HUES6 (cell line): ENCODE measurements at regions not wholly inside any gene's neighbourhood (a gene's known extent, or its start where the extent isn't known, plus 50 kb on each side); places are given as distances from the start of the nearest gene placed in this dataset.

Experiments
- H3K27ac ChIP-seq: 2 replicates; pipeline ENCODE4 v1.7.0; 2013; ENCODE audit warnings: low read depth, mild to moderate bottlenecking, low read length, inconsistent platforms
- H3K27me3 ChIP-seq: 2 replicates; pipeline ENCODE4 v1.6.1; 2013; ENCODE audit warnings: low read length; ENCODE audit not compliant: control insufficient read depth, insufficient read depth
- H3K36me3 ChIP-seq: 2 replicates; pipeline ENCODE4 v1.6.1; 2013; ENCODE audit warnings: low read length; ENCODE audit not compliant: control insufficient read depth, insufficient read depth
- H3K4me1 ChIP-seq: 2 replicates; pipeline ENCODE4 v1.6.1; 2013; ENCODE audit warnings: low read length; ENCODE audit not compliant: control insufficient read depth, insufficient read depth
- H3K4me3 ChIP-seq: 2 replicates; pipeline ENCODE4 v1.5.1; 2013; ENCODE audit warnings: low read depth, low read length
- H3K9ac ChIP-seq: one replicate; pipeline ENCODE4 v1.6.1; 2013; ENCODE audit warnings: mild to moderate bottlenecking, low read length
- H3K9me3 ChIP-seq: 2 replicates; pipeline ENCODE4 v1.6.1; 2013; ENCODE audit warnings: low read depth, low read length; ENCODE audit not compliant: control insufficient read depth, insufficient read depth

- Histone ChIP-seq H3K27me3 (no peaks in the 10 kb centered on the region), H3K36me3 (no peaks in the 10 kb centered on the region), H3K27ac (no peak overlapping the region), H3K4me3 (no peak overlapping the region), H3K9ac (no peak overlapping the region), H3K4me1 (no peaks in the 10 kb centered on the region), H3K9me3 (no peaks in the 10 kb centered on the region)
Measured at GRCh38 chr9:13728917-13729811, 449.7 kb upstream of the MPDZ start.

DNA sequence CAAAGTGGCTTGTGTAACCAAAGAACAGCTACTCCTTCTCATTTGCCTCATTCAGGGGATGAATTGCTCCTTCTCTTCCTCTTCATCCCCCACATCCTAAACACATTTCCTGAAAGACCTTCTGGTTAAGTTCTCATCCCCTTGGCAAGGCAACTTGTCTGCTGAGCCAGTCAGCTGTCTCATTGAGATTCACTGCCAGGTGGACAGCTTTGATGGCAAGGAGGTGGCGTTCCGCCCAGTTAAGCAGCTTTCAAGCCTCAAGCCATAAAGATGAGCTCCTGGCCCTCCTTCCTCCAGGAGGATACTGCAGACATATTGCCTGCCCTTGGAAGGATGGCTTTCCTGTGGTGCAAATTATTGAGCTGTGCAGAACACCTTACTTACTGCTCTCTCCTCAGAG is 448.6 kb upstream of the MPDZ start:
- H3K9ac ChIP-seq, result no peak overlapping the region
- no peaks in the 10 kb centered on the region for H3K4me1 ChIP-seq
- no peaks in the 10 kb centered on the region for H3K27me3 ChIP-seq
- no peaks in the 10 kb centered on the region for H3K36me3 ChIP-seq
- H3K27ac ChIP-seq, result no peak overlapping the region
- no peak overlapping the region for H3K4me3 ChIP-seq
- no peaks in the 10 kb centered on the region for H3K9me3 ChIP-seq

DNA sequence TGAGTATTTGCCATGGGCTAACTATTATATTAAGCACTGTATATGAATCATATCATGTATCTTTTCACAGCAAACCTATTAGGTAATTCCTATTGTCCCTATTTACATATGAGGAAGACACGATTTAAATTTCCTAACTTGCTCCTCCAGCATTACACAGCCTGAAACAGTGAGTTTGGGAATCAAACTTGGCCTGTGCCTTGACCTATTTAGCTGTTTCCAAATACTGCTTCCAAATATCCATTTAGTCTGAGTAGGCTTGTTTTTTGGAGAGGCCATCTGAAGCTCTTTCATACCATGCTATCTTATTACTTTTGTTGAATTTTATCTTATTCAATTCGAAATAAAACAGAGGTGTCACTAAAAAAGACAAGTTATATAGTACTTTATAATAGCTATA is 447.3 kb upstream of the MPDZ start:
- Histone ChIP-seq H3K9me3 (no peaks in the 10 kb centered on the region), H3K27ac (no peak overlapping the region), H3K27me3 (no peaks in the 10 kb centered on the region), H3K4me1 (no peaks in the 10 kb centered on the region), H3K36me3 (no peaks in the 10 kb centered on the region), H3K4me3 (no peak overlapping the region), H3K9ac (no peak overlapping the region)

DNA sequence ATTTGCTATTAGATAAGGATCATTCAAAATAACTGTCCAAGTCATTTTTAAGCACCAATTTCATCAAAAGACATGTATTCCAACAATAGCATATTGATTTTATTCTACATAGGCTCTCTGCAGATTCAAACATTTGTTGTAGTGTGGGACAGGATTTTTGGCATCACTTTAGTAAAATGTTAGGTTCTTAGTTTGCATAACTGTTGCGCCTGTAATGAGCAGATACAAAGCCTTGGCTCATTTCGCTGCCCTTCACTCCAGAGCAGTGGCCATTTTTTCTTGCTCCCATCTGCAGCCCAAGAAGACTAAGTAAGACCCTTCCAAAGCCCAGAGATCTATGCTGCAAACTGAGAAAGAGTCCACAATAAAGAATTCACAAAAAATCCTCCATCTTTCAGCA is 446.0 kb upstream of the MPDZ start:
- Histone ChIP-seq H3K27ac (no peak overlapping the region), H3K4me1 (no peaks in the 10 kb centered on the region), H3K27me3 (no peaks in the 10 kb centered on the region), H3K4me3 (no peak overlapping the region), H3K36me3 (no peaks in the 10 kb centered on the region), H3K9me3 (no peaks in the 10 kb centered on the region), H3K9ac (no peak overlapping the region)

GRCh38 chr9:13721481-13722235 is 442.2 kb upstream of the MPDZ start:
- H3K4me3 ChIP-seq, result no peak overlapping the region
- no peaks in the 10 kb centered on the region for H3K9me3 ChIP-seq
- H3K4me1 ChIP-seq, result peaks cover 17% of the 10 kb centered on the region
- H3K27me3 ChIP-seq, result no peaks in the 10 kb centered on the region
- H3K36me3 ChIP-seq, result no peaks in the 10 kb centered on the region
- no peak overlapping the region for H3K27ac ChIP-seq
- no peak overlapping the region for H3K9ac ChIP-seq

GRCh38 chr9:13719981-13720676 is 440.6 kb upstream of the MPDZ start:
- no peaks in the 10 kb centered on the region for H3K36me3 ChIP-seq
- H3K4me3 ChIP-seq, result no peak overlapping the region
- no peak overlapping the region for H3K27ac ChIP-seq
- no peaks in the 10 kb centered on the region for H3K27me3 ChIP-seq
- H3K9me3 ChIP-seq, result no peaks in the 10 kb centered on the region
- H3K4me1 ChIP-seq, result peaks cover 17% of the 10 kb centered on the region
- no peak overlapping the region for H3K9ac ChIP-seq

GRCh38 chr9:13719446-13719845 is 440.0 kb upstream of the MPDZ start:
- H3K4me3 ChIP-seq, result no peak overlapping the region
- no peak overlapping the region for H3K27ac ChIP-seq
- H3K27me3 ChIP-seq, result no peaks in the 10 kb centered on the region
- peaks cover 17% of the 10 kb centered on the region for H3K4me1 ChIP-seq
- no peaks in the 10 kb centered on the region for H3K36me3 ChIP-seq
- no peaks in the 10 kb centered on the region for H3K9me3 ChIP-seq
- H3K9ac ChIP-seq, result no peak overlapping the region

DNA sequence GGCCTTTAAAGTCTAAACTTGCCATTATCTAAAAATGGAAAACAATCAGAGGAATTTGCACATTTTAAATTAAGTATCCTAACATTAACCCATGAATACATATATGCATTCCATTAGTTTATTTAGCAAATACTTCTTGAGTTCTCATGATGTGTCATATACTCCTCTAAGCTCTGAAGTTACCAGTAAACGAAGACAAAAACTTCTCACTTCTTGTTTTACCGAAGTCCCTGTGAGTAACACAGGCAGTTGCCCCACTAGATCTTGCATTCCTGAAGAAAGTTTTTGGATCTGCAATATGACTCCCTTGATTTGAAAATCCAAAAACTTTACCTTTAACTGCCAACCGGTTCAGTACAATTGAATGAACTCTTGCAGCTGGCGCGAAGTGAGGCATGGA is 439.0 kb upstream of the MPDZ start:
- H3K36me3 ChIP-seq, result no peaks in the 10 kb centered on the region
- H3K9ac ChIP-seq, result no peak overlapping the region
- H3K4me3 ChIP-seq, result no peak overlapping the region
- H3K27ac ChIP-seq, result no peak overlapping the region
- H3K9me3 ChIP-seq, result no peaks in the 10 kb centered on the region
- peaks cover 17% of the 10 kb centered on the region for H3K4me1 ChIP-seq
- H3K27me3 ChIP-seq, result no peaks in the 10 kb centered on the region

- Histone ChIP-seq H3K4me3 (no peak overlapping the region), H3K4me1 (peaks cover 17% of the 10 kb centered on the region), H3K9me3 (no peaks in the 10 kb centered on the region), H3K27ac (no peak overlapping the region), H3K9ac (no peak overlapping the region), H3K36me3 (no peaks in the 10 kb centered on the region), H3K27me3 (no peaks in the 10 kb centered on the region)
Measured at GRCh38 chr9:13718086-13718485, 438.6 kb upstream of the MPDZ start.

GRCh38 chr9:13717322-13718054 is 438.0 kb upstream of the MPDZ start:
- H3K9ac ChIP-seq, result no peak overlapping the region
- peaks cover 17% of the 10 kb centered on the region for H3K4me1 ChIP-seq
- no peaks in the 10 kb centered on the region for H3K27me3 ChIP-seq
- no peaks in the 10 kb centered on the region for H3K9me3 ChIP-seq
- H3K27ac ChIP-seq, result no peak overlapping the region
- H3K36me3 ChIP-seq, result no peaks in the 10 kb centered on the region
- H3K4me3 ChIP-seq, result no peak overlapping the region
